22Rv1 (cell line): ENCODE measurements at regions not wholly inside any gene's neighbourhood (a gene's known extent, or its start where the extent isn't known, plus 50 kb on each side); places are given as distances from the start of the nearest gene placed in this dataset.

Source experiments
- CTCF ChIP-seq: fragments of 450-650 bp; IDR thresholded peaks from 2 replicates; pipeline ENCODE4 v1.5.1; 2017; ENCODE audit warnings: mild to moderate bottlenecking
- ZFX ChIP-seq: fragments of 450-650 bp; IDR thresholded peaks from 2 replicates; pipeline ENCODE4 v1.6.1; 2017; ENCODE audit warnings: antibody characterized with exemption, borderline replicate concordance

- TF ChIP-seq CTCF (no peak), ZFX (no peak)
Measured at GRCh38 chr2:52264911-52265310, 1233.0 kb upstream of the NRXN1 start.
